Adipocyte (in vitro differentiated cells): ENCODE measurements at regions not wholly inside any gene's neighbourhood (a gene's known extent, or its start where the extent isn't known, plus 50 kb on each side); places are given as distances from the start of the nearest gene placed in this dataset.

ENCODE experiments used
- DNase-seq: peaks from one replicate; pipeline ENCODE4 v3.0.0-alpha.2; 2015; ENCODE audit warnings: low read depth
- H3K27me3 ChIP-seq: replicated peaks from 2 replicates; pipeline ENCODE4 v1.7.0; 2013; ENCODE audit warnings: mild to moderate bottlenecking, low read length, moderate library complexity; ENCODE audit not compliant: control insufficient read depth, insufficient read depth
- H3K36me3 ChIP-seq: 2 replicates; pipeline ENCODE4 v1.7.0; 2013; ENCODE audit warnings: low read length, mild to moderate bottlenecking, moderate library complexity; ENCODE audit not compliant: control insufficient read depth, insufficient read depth, severe bottlenecking
- H3K4me1 ChIP-seq: 2 replicates; pipeline ENCODE4 v1.7.0; 2013; ENCODE audit warnings: mild to moderate bottlenecking, low read length, moderate library complexity; ENCODE audit not compliant: control insufficient read depth, insufficient read depth
- H3K4me3 ChIP-seq: 2 replicates; pipeline ENCODE4 v1.7.0; 2013; ENCODE audit warnings: mild to moderate bottlenecking, low read length, moderate library complexity
- H3K9ac ChIP-seq: 2 replicates; pipeline ENCODE4 v1.7.0; 2013; ENCODE audit warnings: mild to moderate bottlenecking, low read length, moderate library complexity
- H3K9me3 ChIP-seq: 2 replicates; pipeline ENCODE4 v1.7.0; 2013; ENCODE audit warnings: mild to moderate bottlenecking, low read length, moderate library complexity; ENCODE audit not compliant: control insufficient read depth

- Histone ChIP-seq H3K9me3 (no peaks in the 10 kb centered on the region), H3K4me1 (peaks cover 7% of the 10 kb centered on the region), H3K4me3 (no peak overlapping the region), H3K36me3 (no peaks in the 10 kb centered on the region), H3K9ac (no peak overlapping the region), H3K27me3 (peaks cover 3% of the 10 kb centered on the region)
- DNase-seq = peak; percentile 0
Observed at GRCh38 chrX:21166272-21166982, 207.8 kb upstream of the CNKSR2 start.

GRCh38 chrX:21167011-21167410 is 207.2 kb upstream of the CNKSR2 start:
- no peak for DNase-seq

GRCh38 chrX:21167494-21167893 is 206.7 kb upstream of the CNKSR2 start:
- no peak overlapping the region for H3K9ac ChIP-seq
- DNase-seq = no peak
- H3K27me3 ChIP-seq = peaks cover 3% of the 10 kb centered on the region
- no peaks in the 10 kb centered on the region for H3K36me3 ChIP-seq
- peaks cover 7% of the 10 kb centered on the region for H3K4me1 ChIP-seq
- H3K4me3 ChIP-seq = no peak overlapping the region
- H3K9me3 ChIP-seq = no peaks in the 10 kb centered on the region

More at GRCh38 chrX:21167011-21167410, 207.2 kb upstream of the CNKSR2 start:
- Histone ChIP-seq H3K36me3 (no peaks in the 10 kb centered on the region), H3K9me3 (no peaks in the 10 kb centered on the region), H3K9ac (no peak overlapping the region), H3K4me1 (peaks cover 7% of the 10 kb centered on the region), H3K27me3 (peaks cover 3% of the 10 kb centered on the region), H3K4me3 (no peak overlapping the region)

- Histone ChIP-seq H3K9ac (no peak overlapping the region), H3K27me3 (peaks cover 3% of the 10 kb centered on the region), H3K4me1 (peaks cover 7% of the 10 kb centered on the region), H3K4me3 (no peak overlapping the region), H3K36me3 (no peaks in the 10 kb centered on the region), H3K9me3 (no peaks in the 10 kb centered on the region)
- DNase-seq = no peak
Observed at GRCh38 chrX:21168401-21169160, 205.6 kb upstream of the CNKSR2 start.

GRCh38 chrX:21171181-21171580 is 203.0 kb upstream of the CNKSR2 start:
- DNase-seq = no peak
- Histone ChIP-seq H3K9ac (no peak overlapping the region), H3K36me3 (no peaks in the 10 kb centered on the region), H3K4me3 (no peak overlapping the region), H3K9me3 (no peaks in the 10 kb centered on the region), H3K4me1 (peaks cover 7% of the 10 kb centered on the region), H3K27me3 (peaks cover 3% of the 10 kb centered on the region)

- Histone ChIP-seq H3K9ac (no peak overlapping the region), H3K9me3 (no peaks in the 10 kb centered on the region), H3K36me3 (no peaks in the 10 kb centered on the region), H3K4me3 (no peak overlapping the region), H3K4me1 (no peaks in the 10 kb centered on the region), H3K27me3 (no peaks in the 10 kb centered on the region)
- DNase-seq = no peak
Observed at GRCh38 chrX:21174439-21174838, 199.8 kb upstream of the CNKSR2 start.

GRCh38 chrX:21176921-21177571 is 197.2 kb upstream of the CNKSR2 start:
- no peaks in the 10 kb centered on the region for H3K4me1 ChIP-seq
- DNase-seq = no peak
- H3K9me3 ChIP-seq = no peaks in the 10 kb centered on the region
- H3K9ac ChIP-seq = no peak overlapping the region
- H3K27me3 ChIP-seq = no peaks in the 10 kb centered on the region
- H3K36me3 ChIP-seq = no peaks in the 10 kb centered on the region
- H3K4me3 ChIP-seq = no peak overlapping the region

- H3K4me1 ChIP-seq = no peaks in the 10 kb centered on the region
- no peaks in the 10 kb centered on the region for H3K36me3 ChIP-seq
- H3K4me3 ChIP-seq = no peak overlapping the region
- no peak for DNase-seq
- H3K9ac ChIP-seq = no peak overlapping the region
- no peaks in the 10 kb centered on the region for H3K27me3 ChIP-seq
- no peaks in the 10 kb centered on the region for H3K9me3 ChIP-seq
Observed at GRCh38 chrX:21181232-21181853, 192.9 kb upstream of the CNKSR2 start.

GRCh38 chrX:21193196-21193595 is 181.0 kb upstream of the CNKSR2 start:
- DNase-seq = no peak
- Histone ChIP-seq H3K9ac (no peak overlapping the region), H3K27me3 (no peaks in the 10 kb centered on the region), H3K4me3 (no peak overlapping the region), H3K9me3 (peaks cover 6% of the 10 kb centered on the region), H3K4me1 (no peaks in the 10 kb centered on the region), H3K36me3 (no peaks in the 10 kb centered on the region)

GRCh38 chrX:21194526-21194925 is 179.7 kb upstream of the CNKSR2 start:
- H3K4me1 ChIP-seq = no peaks in the 10 kb centered on the region
- H3K27me3 ChIP-seq = no peaks in the 10 kb centered on the region
- no peak overlapping the region for H3K4me3 ChIP-seq

GRCh38 chrX:21207080-21207479 is 167.1 kb upstream of the CNKSR2 start:
- no peaks in the 10 kb centered on the region for H3K36me3 ChIP-seq
- DNase-seq = no peak
- peaks cover 23% of the 10 kb centered on the region for H3K9me3 ChIP-seq
- H3K4me3 ChIP-seq = no peak overlapping the region
- no peaks in the 10 kb centered on the region for H3K4me1 ChIP-seq
- no peaks in the 10 kb centered on the region for H3K27me3 ChIP-seq
- no peak overlapping the region for H3K9ac ChIP-seq

More at GRCh38 chrX:21194526-21194925, 179.7 kb upstream of the CNKSR2 start:
- no peak for DNase-seq
- H3K36me3 ChIP-seq = no peaks in the 10 kb centered on the region
- H3K9me3 ChIP-seq = peaks cover 2% of the 10 kb centered on the region
- no peak overlapping the region for H3K9ac ChIP-seq
